MV-4-11 (cell line): ENCODE measurements at regions not wholly inside any gene's neighbourhood (a gene's known extent, or its start where the extent isn't known, plus 50 kb on each side); places are given as distances from the start of the nearest gene placed in this dataset.
A peak's percentile ranks its signal among the peaks of the same experiment; 100 is the strongest.

Experiments used
- DNase-seq: peaks from one replicate; lab custom pipeline; 2025; lab: John Stamatoyannopoulos, UW

DNA sequence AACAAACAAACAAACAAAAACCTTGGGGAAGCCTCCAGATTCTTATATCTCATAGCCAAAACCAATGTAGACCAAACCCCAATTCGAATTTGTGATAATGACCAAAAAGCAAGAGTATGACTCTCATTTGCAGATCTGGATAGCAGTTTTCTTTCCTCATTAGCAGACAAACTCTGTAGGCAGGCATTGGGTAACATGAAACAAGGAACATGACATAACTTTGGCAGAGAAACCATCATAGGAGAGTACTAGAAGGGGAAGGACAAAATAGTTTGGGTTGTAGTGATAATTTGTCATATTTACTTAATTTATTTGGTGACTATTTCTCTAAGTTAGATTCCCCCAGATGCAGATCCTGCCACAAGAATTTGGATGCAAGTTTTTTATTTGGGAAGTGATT lies 187.8 kb downstream of the MID1IP1 start:
- DNase-seq: peak; percentile 47

DNA sequence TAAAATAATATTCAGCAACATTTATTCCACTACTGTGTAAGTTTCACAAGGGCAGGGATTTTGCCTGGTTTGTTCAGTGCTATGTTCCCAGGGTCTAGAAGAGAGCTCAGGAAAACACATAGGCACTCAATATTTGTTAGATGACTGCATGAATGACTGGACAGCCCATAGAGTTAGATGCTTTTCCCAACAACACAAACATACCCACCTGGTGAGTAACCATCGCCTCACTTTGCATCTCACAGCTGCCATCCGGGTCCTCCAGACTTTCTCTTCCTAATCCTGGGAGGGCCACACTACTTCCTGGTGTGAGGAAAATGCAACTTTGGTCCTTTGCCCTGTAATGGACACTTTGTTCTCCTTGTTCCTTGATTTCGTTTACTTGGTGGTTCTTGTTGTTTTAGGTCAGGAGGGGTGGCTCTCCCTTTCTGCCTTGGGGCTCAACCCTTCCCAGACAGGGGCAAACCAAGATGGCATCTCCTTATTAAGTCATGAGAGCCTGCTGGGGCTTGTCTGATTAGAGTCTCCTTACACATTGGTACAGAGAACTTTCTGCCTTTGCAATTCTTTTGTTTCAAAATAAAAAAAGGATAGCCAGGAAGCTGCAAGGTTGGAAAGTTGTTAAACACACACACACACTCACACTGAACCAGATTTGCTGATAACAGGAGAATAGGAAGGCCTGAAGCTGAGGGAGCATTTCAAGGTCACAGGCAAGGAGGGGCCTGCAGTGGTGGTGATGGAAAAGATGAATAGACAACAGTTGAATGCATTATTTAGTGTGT lies 190.6 kb downstream of the MID1IP1 start:
- no peak for DNase-seq

DNA sequence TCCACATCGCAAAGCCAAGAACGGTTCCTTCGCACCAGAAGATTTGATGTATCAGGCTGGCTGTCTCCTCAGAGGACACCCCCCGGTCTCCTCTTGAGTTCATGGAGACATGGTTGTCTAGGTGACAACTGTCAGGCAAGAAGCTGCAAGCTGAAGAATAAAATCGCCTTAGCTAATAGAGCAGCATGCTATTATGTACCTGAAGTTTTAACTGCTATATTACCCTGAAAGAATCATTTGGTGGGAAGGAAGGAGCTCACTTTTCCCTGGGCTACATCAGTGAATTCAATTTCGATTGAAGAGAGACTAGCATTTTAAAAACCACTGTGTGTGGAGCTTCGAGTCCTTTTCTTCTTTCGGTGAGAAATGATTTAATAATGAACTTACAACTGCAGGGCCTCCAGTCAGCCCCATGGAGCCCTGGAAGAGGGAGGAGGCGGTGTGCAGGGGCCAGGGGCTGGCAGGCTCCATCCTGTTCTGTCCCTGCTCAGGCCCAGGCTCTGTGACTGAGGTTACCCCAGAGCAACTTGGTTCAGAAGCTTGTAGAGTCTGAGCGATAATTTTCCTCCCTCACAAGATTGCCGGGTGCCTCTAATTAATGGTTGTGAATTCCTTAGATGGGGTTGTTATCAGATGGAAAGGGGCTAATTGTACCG lies 191.3 kb downstream of the MID1IP1 start:
- no peak for DNase-seq

DNA sequence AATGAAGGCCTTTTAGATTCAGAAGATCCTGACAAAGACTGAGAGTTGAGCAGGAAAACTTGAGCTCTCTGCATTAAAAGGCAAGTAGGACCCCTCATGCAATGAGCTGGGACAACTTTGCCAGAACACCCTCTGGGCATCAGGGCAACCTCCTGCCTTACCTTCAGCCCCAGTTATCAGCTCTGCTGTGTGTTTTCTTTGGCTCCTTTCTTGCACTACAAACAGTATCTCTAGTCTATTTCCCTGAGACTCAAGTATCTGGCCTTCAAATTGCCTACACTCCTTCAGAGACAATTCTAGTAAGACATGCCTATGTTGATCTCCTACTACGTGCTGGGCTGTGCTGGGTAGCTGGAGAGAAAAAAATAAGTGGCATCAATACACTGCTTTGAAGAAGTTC lies 192.2 kb downstream of the MID1IP1 start:
- DNase-seq: no peak

DNA sequence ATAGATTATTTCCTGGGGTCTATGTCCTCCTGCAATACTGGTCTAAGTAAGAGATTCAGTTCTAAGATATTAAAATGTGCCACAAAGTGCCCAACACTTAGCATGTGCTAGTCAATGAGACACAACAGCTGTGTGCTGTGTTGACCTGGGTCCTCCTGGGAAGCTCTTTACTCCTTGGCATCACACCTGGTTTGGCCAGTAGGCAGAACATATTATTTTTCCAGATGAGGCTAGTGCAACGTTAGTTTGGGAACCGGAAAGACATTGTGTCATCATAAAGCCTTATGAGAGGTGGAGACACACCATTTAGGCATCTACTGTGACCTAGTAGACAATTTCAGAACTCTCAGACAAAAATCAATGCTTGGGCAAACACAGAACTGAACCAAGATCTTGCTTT lies 197.8 kb downstream of the MID1IP1 start:
- DNase-seq: no peak

DNA sequence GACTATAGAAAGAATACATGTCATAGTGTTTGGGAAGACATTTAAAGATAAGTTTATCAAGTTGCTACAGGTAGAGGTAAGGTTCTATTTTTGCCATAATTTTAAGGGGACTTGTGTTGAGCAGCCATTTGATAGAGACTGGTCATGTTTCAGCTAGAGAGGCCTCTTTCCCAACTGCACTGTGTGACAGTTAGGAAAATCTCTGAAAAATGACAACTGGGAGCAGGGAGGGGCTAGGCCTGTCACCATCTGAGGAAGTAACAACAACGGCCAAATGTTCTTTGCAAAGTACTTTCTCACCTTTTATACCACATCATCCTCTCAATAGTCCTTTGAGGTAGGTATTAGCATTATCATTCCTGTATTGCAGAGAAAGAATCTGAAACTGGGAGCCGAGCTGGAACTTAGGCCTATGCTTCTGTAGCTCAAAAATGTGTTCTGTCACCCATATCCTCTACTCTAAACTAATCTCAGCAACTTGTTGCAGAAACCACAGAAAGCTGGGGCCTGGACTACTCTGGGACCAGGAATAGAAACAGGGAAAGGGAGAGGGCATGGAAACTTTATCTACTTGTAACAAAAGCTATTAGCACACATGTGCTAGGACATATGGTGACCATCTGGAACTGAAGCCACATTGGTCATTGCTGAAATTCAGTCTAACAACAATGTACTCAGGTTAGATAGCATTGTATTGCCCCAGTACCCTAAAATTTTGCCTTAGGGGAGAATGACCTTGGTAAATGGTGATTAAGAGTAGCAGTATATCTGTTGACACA lies 198.9 kb downstream of the MID1IP1 start:
- no peak for DNase-seq

DNA sequence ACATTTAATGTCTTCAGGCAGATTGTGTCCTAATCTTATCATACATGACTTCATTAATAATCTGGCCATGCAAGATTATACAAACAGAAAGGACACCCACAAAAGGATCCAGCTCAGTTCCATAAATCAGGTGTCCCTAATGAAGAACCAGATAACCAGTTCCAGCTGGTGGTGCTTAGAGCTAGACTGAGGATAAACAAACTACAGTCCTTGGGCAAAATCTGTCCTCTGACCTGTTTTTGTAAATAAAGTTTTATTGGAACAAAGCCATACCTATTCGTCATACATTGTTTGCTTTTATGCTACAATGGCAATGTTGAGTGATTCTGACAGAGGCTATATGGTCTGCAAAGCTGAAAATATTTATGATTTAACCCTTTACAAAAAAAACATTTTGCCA lies 199.5 kb downstream of the MID1IP1 start:
- DNase-seq: no peak

DNA sequence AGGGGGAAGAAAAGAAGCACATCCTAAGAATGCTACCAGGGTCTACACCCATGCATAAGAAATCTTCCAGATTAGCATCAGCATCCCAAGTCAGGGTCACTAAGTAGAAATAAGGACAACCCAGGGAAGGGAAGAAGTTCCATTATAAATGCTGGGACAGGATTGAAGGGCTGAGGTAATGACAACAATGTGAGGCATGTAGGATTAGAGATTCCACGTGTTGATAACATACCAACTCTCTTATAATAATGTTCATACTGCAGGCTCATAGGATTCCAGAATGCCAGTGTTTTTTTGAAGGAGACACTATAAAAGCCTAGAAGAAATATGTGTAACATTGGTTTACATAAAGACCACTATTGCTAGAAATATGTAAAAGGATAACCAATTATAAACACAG lies 201.2 kb downstream of the MID1IP1 start:
- no peak for DNase-seq

DNA sequence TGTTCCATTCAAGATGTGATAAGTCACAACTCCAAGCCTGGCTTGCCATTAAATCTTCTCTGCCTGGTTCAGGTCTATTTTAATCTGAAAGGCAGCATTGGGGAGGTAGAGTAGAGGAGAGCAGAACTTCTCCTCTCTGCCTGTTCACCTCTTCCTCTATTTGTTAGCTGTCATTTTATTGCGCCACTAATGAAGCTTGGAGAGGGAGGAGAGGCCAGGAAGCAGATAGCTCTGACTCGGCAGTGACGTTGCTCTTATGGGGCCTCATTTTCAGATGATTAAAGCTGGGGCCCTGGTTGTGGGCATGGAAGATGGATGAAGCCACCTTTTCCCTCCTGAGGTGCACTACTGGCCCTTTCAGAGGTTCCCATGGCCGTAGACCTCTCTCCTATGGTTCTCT lies 207.3 kb downstream of the MID1IP1 start:
- peak; percentile 62 for DNase-seq

DNA sequence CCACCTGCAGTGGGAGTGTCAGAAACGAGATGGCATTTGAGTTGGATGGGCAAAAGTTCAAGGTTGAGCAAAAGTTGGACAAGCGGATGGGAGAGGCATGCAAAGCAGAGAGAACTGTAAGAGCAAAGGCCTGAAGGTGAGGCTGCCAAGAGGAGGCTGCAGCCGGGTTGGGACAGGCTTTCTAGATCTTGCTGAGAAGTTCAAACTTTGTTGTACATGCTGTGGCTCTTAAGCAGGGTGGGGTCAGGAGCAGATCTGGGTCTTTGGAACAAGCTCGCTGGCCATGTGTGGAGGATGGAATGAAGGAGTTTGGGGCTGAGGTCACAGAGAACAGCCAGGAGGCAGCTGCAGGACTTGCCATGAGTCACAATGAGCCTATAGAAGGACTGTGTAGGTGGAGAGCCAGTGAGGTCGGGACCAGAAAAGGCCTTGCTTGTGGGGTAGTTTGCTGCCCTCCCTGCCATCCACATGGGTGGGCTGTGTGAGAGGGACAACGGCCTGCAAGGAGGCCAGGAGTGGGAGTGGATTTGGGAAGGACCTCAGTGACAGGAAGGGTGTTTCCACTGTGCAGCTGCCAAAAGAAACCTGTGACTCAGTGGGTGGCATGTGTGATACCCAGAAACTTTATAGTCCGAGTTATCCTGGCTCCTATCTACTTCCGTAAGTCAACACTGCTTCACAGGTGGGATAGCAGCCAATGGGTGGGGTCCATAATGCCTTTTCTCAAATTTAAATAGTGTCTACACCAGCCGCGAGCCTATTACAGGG lies 210.4 kb downstream of the MID1IP1 start:
- no peak for DNase-seq

DNA sequence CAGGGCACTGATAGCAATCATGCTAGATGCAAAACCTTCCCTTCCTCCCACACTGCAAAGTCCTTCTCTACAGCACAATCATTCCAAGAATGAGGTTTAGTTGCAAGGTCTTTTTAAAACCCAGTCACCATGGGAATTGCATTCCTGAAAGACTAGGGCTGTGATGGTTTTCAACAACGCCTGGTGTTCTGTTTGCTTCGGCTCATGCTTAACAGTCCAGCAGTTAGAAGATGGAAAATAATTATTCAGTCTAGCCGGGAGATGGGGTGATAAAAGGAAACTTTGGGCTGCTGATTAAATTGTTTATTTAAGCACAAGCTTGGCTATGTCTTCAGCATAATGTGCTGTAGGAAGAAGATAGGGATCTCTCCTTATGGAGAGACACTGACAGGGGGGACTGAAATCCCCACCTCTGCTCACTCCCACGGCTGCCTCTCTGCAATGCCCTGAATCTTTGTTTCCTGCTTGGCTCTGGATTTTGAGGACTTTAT lies 211.4 kb downstream of the MID1IP1 start:
- DNase-seq: no peak

DNA sequence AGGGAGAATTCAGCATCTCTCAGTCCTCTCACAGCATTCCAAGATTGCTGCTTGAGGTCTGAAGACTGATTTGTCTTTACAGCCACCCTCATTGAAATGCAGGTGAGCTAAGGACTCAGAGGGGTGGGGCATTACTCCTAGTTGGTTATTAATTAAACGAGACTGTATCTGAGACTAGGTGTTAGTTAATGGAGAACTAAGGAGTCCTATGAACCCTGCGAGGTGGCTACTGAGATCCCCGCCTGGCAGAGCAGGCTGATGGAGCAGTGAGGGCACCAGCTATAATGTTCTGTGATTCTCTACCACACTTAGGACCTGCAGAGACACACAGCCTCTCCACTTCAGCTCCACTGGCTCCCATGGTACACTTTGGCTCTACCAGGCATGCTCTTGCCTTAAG lies 215.3 kb downstream of the MID1IP1 start:
- DNase-seq: no peak

DNA sequence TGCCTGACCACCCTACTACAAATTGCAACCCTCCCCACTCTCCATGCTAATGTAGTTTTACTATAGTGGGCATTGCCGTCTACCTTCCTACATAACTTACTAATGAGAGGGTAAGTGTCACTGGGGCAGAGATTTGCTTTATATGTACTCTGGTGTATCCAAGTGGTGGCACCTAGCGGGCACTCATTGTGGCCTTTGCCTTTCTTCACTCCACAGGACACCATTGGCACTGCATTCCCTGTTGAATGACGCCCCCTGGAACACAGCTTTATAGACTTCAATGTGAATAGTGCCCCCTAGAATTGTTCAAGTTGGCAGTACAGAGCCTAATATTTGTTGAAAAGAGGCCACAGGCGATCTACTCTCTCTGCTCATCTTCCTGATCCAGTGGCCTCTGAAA lies 215.8 kb downstream of the MID1IP1 start:
- no peak for DNase-seq

DNA sequence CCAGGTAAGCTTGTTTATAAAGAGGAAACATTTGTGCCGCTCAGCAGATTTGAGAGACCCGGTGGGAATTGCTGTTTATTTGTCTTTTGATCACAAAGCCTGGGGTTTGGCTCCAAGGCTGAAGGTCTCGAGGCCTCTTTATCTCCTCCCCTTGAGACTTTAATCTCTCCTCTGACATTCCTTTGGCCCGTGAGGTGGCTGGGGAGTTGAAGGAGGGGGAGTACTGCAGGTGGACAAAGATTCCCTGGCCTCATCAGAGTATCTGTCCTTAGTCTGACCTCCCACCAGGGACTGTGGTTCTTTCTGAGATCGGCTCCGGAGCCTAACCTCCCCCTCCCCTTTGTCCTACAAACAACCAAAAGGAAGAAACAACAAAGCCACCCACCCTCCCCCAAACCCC lies 216.5 kb downstream of the MID1IP1 start:
- no peak for DNase-seq

DNA sequence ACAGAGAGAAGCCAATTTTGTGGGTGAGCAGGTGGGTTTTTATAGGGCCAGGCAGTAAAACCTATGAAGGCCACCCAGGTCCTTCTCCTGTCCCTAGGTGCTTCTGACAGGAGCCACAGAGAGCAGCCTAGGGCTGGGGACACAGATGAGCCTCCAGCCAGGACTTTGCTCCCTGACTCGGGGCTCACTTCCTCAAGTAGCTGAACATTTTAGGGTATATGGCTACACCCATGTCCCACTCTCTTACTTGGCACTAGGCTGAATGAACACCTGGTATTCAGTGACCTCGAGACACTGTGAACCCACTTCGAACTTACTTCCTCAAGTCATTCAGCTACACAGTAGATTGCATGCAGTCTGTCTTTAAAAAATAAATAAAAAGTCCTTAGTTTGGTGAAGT lies 217.3 kb downstream of the MID1IP1 start:
- DNase-seq: peak; percentile 30

DNA sequence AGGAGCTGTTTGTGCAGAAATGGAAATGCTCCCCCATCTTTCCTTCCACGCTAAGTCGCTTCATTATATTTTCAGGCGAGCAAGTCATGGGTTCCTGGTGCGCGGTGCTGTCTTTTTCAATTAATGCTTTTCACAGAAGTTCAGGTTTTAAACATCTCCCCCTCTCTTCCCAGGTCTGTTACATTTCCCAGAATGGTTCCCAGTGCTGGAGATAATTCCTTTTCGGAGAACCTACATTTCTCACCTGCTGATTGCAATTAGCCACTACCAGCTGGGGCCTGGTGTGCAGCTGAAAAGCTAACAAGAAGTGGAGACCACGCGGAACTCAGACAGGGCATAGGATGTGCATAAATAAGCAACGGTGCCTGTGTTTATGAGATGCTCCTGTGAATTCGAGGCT lies 217.8 kb downstream of the MID1IP1 start:
- DNase-seq: no peak

DNA sequence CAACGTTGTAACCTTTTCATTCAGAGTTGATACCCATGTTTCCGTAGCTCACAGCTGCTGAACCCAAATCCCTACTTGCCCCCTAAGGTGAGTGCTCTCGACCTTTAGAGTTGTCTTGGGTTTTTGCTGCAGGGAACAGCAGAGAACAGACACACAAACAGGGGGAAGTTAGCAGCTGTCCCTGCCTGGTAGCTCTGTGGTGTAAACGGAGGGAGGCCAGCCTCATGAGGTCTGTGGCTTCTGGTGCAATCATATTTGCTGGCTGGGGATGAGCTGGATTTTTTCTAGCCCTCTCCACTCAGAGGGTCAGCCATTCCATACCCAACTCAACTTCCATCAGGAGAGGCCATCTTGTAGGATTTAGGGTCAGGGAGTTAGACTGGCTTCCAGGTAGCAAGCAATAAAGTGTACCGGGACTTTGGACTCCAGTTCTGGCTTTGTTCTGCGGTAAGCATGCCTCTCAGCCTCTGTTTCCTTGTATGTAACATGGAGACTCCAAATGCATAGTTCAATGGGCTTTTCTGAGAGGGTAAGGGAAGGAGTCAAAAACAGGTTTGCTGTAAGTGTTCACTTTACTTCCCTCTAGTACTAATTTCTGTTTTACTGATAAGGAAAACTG lies 218.9 kb downstream of the MID1IP1 start:
- DNase-seq: peak; percentile 56

DNA sequence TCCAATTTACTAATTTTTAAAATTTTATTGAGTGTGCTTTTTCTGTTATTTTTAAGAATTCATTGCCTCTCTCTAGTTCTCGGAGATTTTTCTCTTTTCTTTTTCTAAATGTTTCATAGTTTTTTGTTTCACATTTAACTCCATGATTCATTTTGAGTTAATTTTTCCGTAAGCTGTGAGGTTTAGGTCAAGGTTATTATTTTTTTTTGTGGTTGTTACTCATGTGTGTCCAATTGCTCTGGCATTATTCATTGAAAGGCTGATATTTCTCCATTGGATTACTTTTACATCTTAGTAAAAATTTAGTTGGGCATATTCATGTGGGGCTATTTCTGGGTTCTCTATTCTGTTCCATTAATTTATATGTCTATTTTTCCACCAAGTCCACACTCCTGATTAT lies 220.8 kb downstream of the MID1IP1 start:
- DNase-seq: no peak

DNA sequence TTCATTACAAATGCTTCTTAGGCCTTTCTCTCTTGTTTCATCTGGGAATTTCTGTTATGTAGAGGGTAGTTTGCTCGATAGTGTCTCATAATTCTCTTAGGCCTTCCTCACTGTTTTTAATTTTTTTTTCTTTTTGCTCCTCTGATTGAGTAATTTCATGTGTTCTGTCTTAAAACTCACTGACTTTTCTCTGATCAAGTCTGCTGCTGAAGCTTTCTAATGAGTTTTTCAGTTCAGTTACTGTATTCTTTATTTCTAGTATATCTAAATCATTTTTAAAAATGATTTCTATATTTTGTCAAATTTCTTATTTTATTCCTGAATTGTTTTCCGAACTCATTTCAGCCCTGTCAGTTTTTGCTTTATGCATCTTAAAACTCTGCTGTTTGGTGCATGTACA lies 228.0 kb downstream of the MID1IP1 start:
- DNase-seq: no peak

DNA sequence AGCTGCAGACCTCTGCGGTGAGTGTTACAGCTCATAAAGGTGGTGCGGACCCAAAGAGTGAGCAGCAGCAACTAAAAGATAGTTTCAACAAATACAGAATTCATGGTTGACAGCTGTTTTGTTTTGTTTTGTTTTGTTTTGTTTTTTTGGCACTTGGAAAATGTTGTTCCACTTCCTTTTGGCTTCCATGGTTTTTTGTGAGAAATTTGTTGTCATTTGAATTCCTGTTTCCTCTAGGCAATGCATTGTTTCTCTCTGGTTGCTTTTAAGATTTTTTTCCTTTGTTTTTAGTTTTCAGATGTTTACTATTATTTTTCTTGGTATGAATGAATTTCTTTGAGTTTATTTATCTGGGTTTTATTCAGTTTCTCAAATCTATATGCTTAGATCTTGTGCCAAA lies 229.4 kb downstream of the MID1IP1 start:
- no peak for DNase-seq

DNA sequence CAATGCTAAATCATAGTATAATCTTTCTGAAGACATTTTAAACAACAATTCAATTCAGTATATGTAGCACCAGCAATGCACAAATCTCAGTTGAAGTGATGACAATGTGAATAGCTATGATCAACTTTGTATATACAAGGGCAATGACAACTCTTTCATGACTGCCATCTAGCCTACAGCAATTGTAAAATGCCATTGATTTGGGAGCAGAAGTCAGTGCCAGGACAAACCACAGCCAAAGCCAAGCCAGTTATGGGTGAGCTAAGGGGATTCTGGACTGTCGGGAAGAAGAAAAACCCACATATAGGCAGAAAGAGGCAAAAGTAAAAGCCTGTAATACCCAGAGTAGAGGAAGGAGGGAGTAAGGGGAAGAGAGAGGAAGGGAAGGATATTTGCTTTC lies 238.6 kb downstream of the MID1IP1 start:
- no peak for DNase-seq
